HepG2 (cell line): ENCODE measurements at regions not wholly inside any gene's neighbourhood (a gene's known extent, or its start where the extent isn't known, plus 50 kb on each side); places are given as distances from the start of the nearest gene placed in this dataset.

ENCODE experiments used
- ATAC-seq: fragments of 200-7000 bp; cut with Tn5 transposase; 3 replicates; pipeline ENCODE4 v1.9.1; 2020; ENCODE audit warnings: mild to moderate bottlenecking, moderate library complexity
- BruUV-seq: library from RNA; stranded (reverse); fragments of 400-500 nt; replicated peaks from 2 replicates; lab custom pipeline; 2021; lab: Mats Ljungman, UMichigan
- CTCF ChIA-PET: fragments of 300-600 bp; formaldehyde crosslinking; extraction: SDS; loops from one replicate; lab custom pipeline; 2021; ENCODE audit warnings: low total read pairs, inconsistent platforms, low intra/inter-chr PET ratio; lab: Yijun Ruan, JAX
- POLR2A ChIA-PET: fragments of 350-600 bp; sonication (Branson Sonifier 250); formaldehyde crosslinking; loops from one replicate; lab custom pipeline; 2020; ENCODE audit warnings: antibody characterized with exemption, inconsistent platforms; lab: Yijun Ruan, JAX
- DNase-seq: peaks from one replicate; pipeline ENCODE4 v3.0.0-alpha.2; 2015; ENCODE audit warnings: low spot score
- FAIRE-seq: peaks from 3 replicates; lab custom pipeline; 2011; peaks lifted over from hg19 to GRCh38; lab: Jason Lieb, UNC
- H2AFZ ChIP-seq: one replicate; pipeline ENCODE4 v1.6.1; 2011; ENCODE audit warnings: low read length, inconsistent platforms
- H3K27ac ChIP-seq: fragments of 300-600 bp; 3 replicates; pipeline ENCODE4 v1.8.0; 2011; ENCODE audit warnings: mixed run types, mild to moderate bottlenecking, mixed read lengths, low read length, inconsistent platforms; ENCODE audit not compliant: insufficient read depth; ENCODE audit errors: extremely low read length
- H3K27me3 ChIP-seq, 2 experiments: fragments of 200-600 bp in 1 of 2; 2 replicates in 1 of 2; 3 replicates in 1 of 2; pipeline versions ENCODE4 v1.6.0 to v1.8.0; 2011; ENCODE audit warnings: low read length in 2 of 2, mild to moderate bottlenecking in 2 of 2, moderate library complexity in 2 of 2, inconsistent platforms in 1 of 2; ENCODE audit not compliant: insufficient read depth in 2 of 2, control insufficient read depth in 1 of 2
- H3K36me3 ChIP-seq, 2 experiments: fragments of 200-600 bp in 1 of 2; replicated peaks in 1 of 2; 2 replicates in 1 of 2; 3 replicates in 1 of 2; pipeline versions ENCODE4 v1.5.1 to v1.8.0; 2011; ENCODE audit warnings: low read length in 2 of 2, inconsistent platforms in 1 of 2; ENCODE audit not compliant: insufficient read depth in 2 of 2, control insufficient read depth in 1 of 2
- H3K4me1 ChIP-seq: 2 replicates; pipeline ENCODE4 v1.5.1; 2012; ENCODE audit warnings: low read length, inconsistent platforms; ENCODE audit not compliant: insufficient read depth
- H3K4me2 ChIP-seq: 2 replicates; pipeline ENCODE4 v1.6.0; 2011; ENCODE audit warnings: low read depth, low read length, inconsistent platforms
- H3K4me3 ChIP-seq, 3 experiments: fragments of 200-600 bp in 1 of 3; sonication (generic), shearing (Covaris generic) in 1 of 3; replicated peaks in 1 of 3; 2 replicates each; pipeline ENCODE4 v1.5.1; 2011 to 2016; ENCODE audit warnings: low read length in 3 of 3, inconsistent platforms in 2 of 3, low read depth in 2 of 3, mild to moderate bottlenecking in 2 of 3, control low read depth in 1 of 3, mixed read lengths in 1 of 3; ENCODE audit not compliant: insufficient read depth in 1 of 3
- H3K79me2 ChIP-seq: one replicate; pipeline ENCODE4 v1.6.1; 2011; ENCODE audit warnings: low read length, inconsistent platforms; ENCODE audit not compliant: insufficient read depth
- H3K9ac ChIP-seq: 2 replicates; pipeline ENCODE4 v1.6.0; 2011; ENCODE audit warnings: mild to moderate bottlenecking, low read depth, low read length, inconsistent platforms; ENCODE audit not compliant: insufficient read depth
- H3K9me3 ChIP-seq: 2 replicates; pipeline ENCODE4 v1.5.1; 2012; ENCODE audit warnings: mild to moderate bottlenecking, low read length
- H4K20me1 ChIP-seq: 2 replicates; pipeline ENCODE4 v1.6.0; 2011; ENCODE audit warnings: inconsistent platforms, mild to moderate bottlenecking, low read length, moderate library complexity; ENCODE audit not compliant: insufficient read depth
- ATF7 ChIP-seq, 2 experiments: fragments of 450-650 bp in 1 of 2; sonication (generic) in 1 of 2; formaldehyde crosslinking in 1 of 2; IDR thresholded peaks; 2 replicates each; pipeline versions ENCODE4 v1.4.0 to v1.6.1; 2016 to 2020; ENCODE audit warnings: antibody characterized with exemption in 1 of 2, mild to moderate bottlenecking in 1 of 2, missing genetic modification reagents in 1 of 2
- DDIT3 ChIP-seq: sonication (generic); formaldehyde crosslinking; IDR thresholded peaks from 2 replicates; pipeline ENCODE4 v1.4.0; 2020; ENCODE audit warnings: mild to moderate bottlenecking, missing genetic modification reagents
- ELF3 ChIP-seq: IDR thresholded peaks from 2 replicates; pipeline ENCODE4 v1.6.1; 2016; ENCODE audit warnings: missing genetic modification reagents, missing compliant biosample characterization
- FLYWCH1 ChIP-seq: sonication (generic); formaldehyde crosslinking; IDR thresholded peaks from 2 replicates; pipeline ENCODE4 v1.8.1; 2023; ENCODE audit warnings: mild to moderate bottlenecking, missing genetic modification reagents
- HNF4A ChIP-seq: sonication (generic); formaldehyde crosslinking; IDR thresholded peaks from 2 replicates; pipeline ENCODE4 v1.4.0; 2020; ENCODE audit warnings: missing genetic modification reagents
- HOXA9 ChIP-seq: sonication (generic); formaldehyde crosslinking; IDR thresholded peaks from 2 replicates; pipeline ENCODE4 v1.8.1; 2022; ENCODE audit warnings: missing genetic modification reagents, mild to moderate bottlenecking, moderate library complexity, borderline replicate concordance
- MEIS2 ChIP-seq: sonication (generic); formaldehyde crosslinking; IDR thresholded peaks from 2 replicates; pipeline ENCODE4 v1.9.0; 2021; ENCODE audit warnings: mild to moderate bottlenecking, missing genetic modification reagents
- NKX3-1 ChIP-seq: sonication (generic); formaldehyde crosslinking; IDR thresholded peaks from 2 replicates; pipeline ENCODE4 v1.5.0; 2020; ENCODE audit warnings: missing genetic modification reagents
- PAF1 ChIP-seq: IDR thresholded peaks from 2 replicates; pipeline ENCODE4 v1.6.1; 2016; ENCODE audit warnings: missing genetic modification reagents, missing compliant biosample characterization
- SRF ChIP-seq: IDR thresholded peaks from 2 replicates; pipeline ENCODE4 v1.6.1; 2011; ENCODE audit warnings: mild to moderate bottlenecking, low read depth, low read length, moderate library complexity
- ZNF556 ChIP-seq: sonication (generic); formaldehyde crosslinking; IDR thresholded peaks from 2 replicates; pipeline ENCODE4 v1.4.0; 2020; ENCODE audit warnings: mild to moderate bottlenecking, missing genetic modification reagents, borderline replicate concordance
- WGBS: methylation state at CpG from one replicate; pipeline ENCODE4 v1.1.6; 2017; ENCODE audit warnings: low lambda C conversion rate; 5-methylcytosine and 5-hydroxymethylcytosine counted together
- in situ Hi-C: cut with HindIII; loops from 2 replicates; pipeline ENCODE4 v1.10.0; 2017; ENCODE audit warnings: low pct_unique_long_range_greater_than_20kb; ENCODE audit not compliant: extremely low pct_ligation_motif_present
- intact Hi-C: fragments of 100-400 bp; cut with micrococcal nuclease; formaldehyde crosslinking; loops from one replicate; pipeline ENCODE4 v1.10.0; 2022; ENCODE audit not compliant: unreplicated experiment

DNA sequence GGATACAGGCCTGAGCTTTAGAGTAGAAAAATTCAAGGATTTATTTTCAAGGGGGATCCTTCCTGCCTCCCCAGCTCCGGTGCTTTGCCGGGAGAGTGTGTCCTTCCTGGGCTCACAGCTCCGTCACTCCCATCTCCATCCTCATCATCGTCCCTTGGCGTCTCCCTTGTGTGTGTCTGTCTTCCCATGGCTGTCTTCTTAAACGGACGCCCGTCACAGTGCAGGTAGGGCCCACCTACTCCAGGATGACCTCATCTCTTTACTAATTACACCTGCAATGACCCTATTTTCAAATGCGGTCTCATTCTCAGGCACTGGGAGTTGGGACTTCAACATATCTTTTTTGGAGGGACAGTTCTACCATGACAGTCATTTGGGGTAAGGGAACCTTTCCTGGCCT is 320.3 kb upstream of the C1orf174 start:
- 64% methylated on average over 9 of the region's 9 CpGs for WGBS
- BruUV-seq, result no TSS peak
- intact Hi-C loops, result no loop called here
- Histone ChIP-seq H3K9ac (no peak overlapping the region), H3K27ac (no peak overlapping the region), H3K27me3 (no peaks in the 10 kb centered on the region; a peak in 1 of 5 replicates), H3K4me3 (no peak overlapping the region), H3K79me2 (no peaks in the 10 kb centered on the region), H3K4me1 (peaks cover 22% of the 10 kb centered on the region), H2AFZ (no peak overlapping the region), H3K4me2 (no peak overlapping the region), H3K36me3 (no peaks in the 10 kb centered on the region), H3K9me3 (no peaks in the 10 kb centered on the region), H4K20me1 (no peaks in the 10 kb centered on the region)
- TF ChIP-seq HNF4A (CRISPR knock-in tag), result no peak
- TF ChIP-seq ATF7 (IDR thresholded peaks at IDR 0.05), result 0 out of 2 replicates have a peak, but pooled peaks have one; percentile 43
- no peak for TF ChIP-seq ATF7 (CRISPR knock-in tag; IDR thresholded peaks at IDR 0.05)
- FAIRE-seq (no peak), ATAC-seq (no peak), DNase-seq (no peak)
- in situ Hi-C loops, result no loop called here
- ChIA-PET POLR2A (no interaction called here), CTCF (no interaction called here)

- ChIA-PET CTCF (no interaction called here), POLR2A (no interaction called here)
- Histone ChIP-seq H3K27ac (no peak overlapping the region), H2AFZ (no peak overlapping the region), H3K27me3 (no peaks in the 10 kb centered on the region; a peak in 1 of 5 replicates), H3K9ac (no peak overlapping the region), H3K4me2 (no peak overlapping the region), H3K4me1 (peaks cover 22% of the 10 kb centered on the region), H3K9me3 (no peaks in the 10 kb centered on the region), H3K4me3 (no peak overlapping the region), H4K20me1 (no peaks in the 10 kb centered on the region), H3K36me3 (no peaks in the 10 kb centered on the region), H3K79me2 (no peaks in the 10 kb centered on the region)
- in situ Hi-C loops (no loop called here), intact Hi-C loops (no loop called here)
- no peak for FAIRE-seq
- no peak for DNase-seq
- no peak for ATAC-seq
- BruUV-seq, result no TSS peak
- WGBS, result 50% methylated on average over 1 of the region's 4 CpGs
- TF ChIP-seq NKX3-1 (CRISPR knock-in tag) (no peak), ELF3 (CRISPR knock-in tag) (no peak), HOXA9 (CRISPR knock-in tag) (no peak), PAF1 (CRISPR knock-in tag) (no peak), MEIS2 (CRISPR knock-in tag) (no peak), SRF (no peak), DDIT3 (CRISPR knock-in tag) (no peak), ZNF556 (no peak), FLYWCH1 (no peak)
Measured at GRCh38 chr1:4221107-4221506, 321.0 kb upstream of the C1orf174 start.
